HEK293 (cell line): ENCODE measurements at regions not wholly inside any gene's neighbourhood (a gene's known extent, or its start where the extent isn't known, plus 50 kb on each side); places are given as distances from the start of the nearest gene placed in this dataset.

Source experiments
- CTCF ChIA-PET: fragments of 350-600 bp; formaldehyde crosslinking; extraction: SDS; loops from one replicate; lab custom pipeline; 2021; ENCODE audit warnings: antibody characterized with exemption; lab: Yijun Ruan, JAX
- POLR2A ChIA-PET: fragments of 300-600 bp; formaldehyde crosslinking; extraction: SDS; loops from one replicate; lab custom pipeline; 2020; ENCODE audit warnings: antibody characterized with exemption, inconsistent platforms; lab: Yijun Ruan, JAX
- H3K27ac ChIP-seq: fragments of 200-500 bp; sonication (Bioruptor generic); 2 replicates; pipeline ENCODE4 v1.5.1; 2014; ENCODE audit warnings: low read depth, low read length, control low read depth, inconsistent platforms; ENCODE audit errors: extremely low read depth
- H3K36me3 ChIP-seq, 2 experiments: fragments of 200-500 bp in 1 of 2; sonication (Bioruptor generic) in 1 of 2; 1 replicate in 1 of 2; 2 replicates in 1 of 2; pipeline ENCODE4 v1.5.1; 2014 to 2017; ENCODE audit warnings: inconsistent platforms in 2 of 2, low read length in 2 of 2; ENCODE audit not compliant: control insufficient read depth in 2 of 2, insufficient read depth in 1 of 2
- H3K4me1 ChIP-seq: fragments of 200-500 bp; sonication (Bioruptor generic); 2 replicates; pipeline ENCODE4 v1.5.1; 2014; ENCODE audit warnings: mild to moderate bottlenecking, low read length, inconsistent platforms; ENCODE audit not compliant: control insufficient read depth, insufficient read depth
- H3K4me3 ChIP-seq: 2 replicates; pipeline ENCODE4 v1.5.1; 2011; ENCODE audit warnings: low read depth, mild to moderate bottlenecking, control low read depth, low read length, moderate library complexity
- H3K9me3 ChIP-seq: fragments of 200-500 bp; sonication (Bioruptor generic); 2 replicates; pipeline ENCODE4 v1.5.1; 2014; ENCODE audit warnings: low read depth, low read length, inconsistent platforms; ENCODE audit not compliant: control insufficient read depth, insufficient read depth
- BCL11A ChIP-seq: fragments of 450-650 bp; formaldehyde crosslinking; IDR thresholded peaks from 2 replicates; pipeline ENCODE4 v1.5.1; 2016; ENCODE audit warnings: low read depth, missing biosample characterization, missing genetic modification characterization
- GLI2 ChIP-seq: fragments of 450-650 bp; formaldehyde crosslinking; IDR thresholded peaks from 2 replicates; pipeline ENCODE4; 2017; ENCODE audit warnings: missing biosample characterization, missing genetic modification characterization, low read depth, borderline replicate concordance
- GLI4 ChIP-seq: fragments of 450-650 bp; formaldehyde crosslinking; IDR thresholded peaks from 2 replicates; pipeline ENCODE4 v1.5.1; 2016; ENCODE audit warnings: missing biosample characterization, missing genetic modification characterization
- GLIS2 ChIP-seq: fragments of 450-650 bp; formaldehyde crosslinking; IDR thresholded peaks from 2 replicates; pipeline ENCODE4 v1.5.1; 2016; ENCODE audit warnings: missing biosample characterization, missing genetic modification characterization
- KLF9 ChIP-seq: fragments of 450-650 bp; formaldehyde crosslinking; IDR thresholded peaks from 2 replicates; pipeline ENCODE4 v1.5.1; 2016; ENCODE audit warnings: missing biosample characterization, missing genetic modification characterization, low read depth
- PBX3 ChIP-seq: sonication (generic); formaldehyde crosslinking; IDR thresholded peaks from 2 replicates; pipeline ENCODE4 v1.8.1; 2022; ENCODE audit warnings: mild to moderate bottlenecking, moderate library complexity, missing genetic modification reagents
- YY1 ChIP-seq: fragments of 450-650 bp; formaldehyde crosslinking; IDR thresholded peaks from 2 replicates; pipeline ENCODE4 v1.5.1; 2018; ENCODE audit warnings: missing biosample characterization, missing genetic modification characterization
- ZBTB20 ChIP-seq: fragments of 450-650 bp; formaldehyde crosslinking; IDR thresholded peaks from 2 replicates; pipeline ENCODE4 v1.5.1; 2016; ENCODE audit warnings: missing biosample characterization, missing genetic modification characterization
- ZFP37 ChIP-seq: fragments of 450-650 bp; formaldehyde crosslinking; IDR thresholded peaks from 2 replicates; pipeline ENCODE4 v1.5.1; 2016; ENCODE audit warnings: missing biosample characterization, missing genetic modification characterization
- ZNF140 ChIP-seq: fragments of 450-650 bp; formaldehyde crosslinking; IDR thresholded peaks from 2 replicates; pipeline ENCODE4 v1.5.1; 2016; ENCODE audit warnings: missing biosample characterization, missing genetic modification characterization
- ZNF174 ChIP-seq: fragments of 450-650 bp; formaldehyde crosslinking; IDR thresholded peaks from 2 replicates; pipeline ENCODE4 v1.5.0; 2017; ENCODE audit warnings: missing biosample characterization, mild to moderate bottlenecking, missing genetic modification characterization
- ZNF223 ChIP-seq: fragments of 450-650 bp; formaldehyde crosslinking; IDR thresholded peaks from 2 replicates; pipeline ENCODE4 v1.5.1; 2016; ENCODE audit warnings: missing biosample characterization, missing genetic modification characterization
- ZNF350 ChIP-seq: fragments of 450-650 bp; formaldehyde crosslinking; IDR thresholded peaks from 2 replicates; pipeline ENCODE4 v1.5.0; 2017; ENCODE audit warnings: missing biosample characterization, mild to moderate bottlenecking, missing genetic modification characterization
- ZNF394 ChIP-seq: fragments of 450-650 bp; formaldehyde crosslinking; IDR thresholded peaks from 2 replicates; pipeline ENCODE4 v1.5.1; 2016; ENCODE audit warnings: missing biosample characterization, missing genetic modification characterization, mild to moderate bottlenecking, moderate library complexity, borderline replicate concordance
- ZNF433 ChIP-seq: fragments of 450-650 bp; formaldehyde crosslinking; IDR thresholded peaks from 2 replicates; pipeline ENCODE4 v1.5.1; 2016; ENCODE audit warnings: missing biosample characterization, missing genetic modification characterization, low read depth
- ZNF473 ChIP-seq: fragments of 450-650 bp; formaldehyde crosslinking; IDR thresholded peaks from 2 replicates; pipeline ENCODE4 v1.5.1; 2017; ENCODE audit warnings: missing biosample characterization, missing genetic modification characterization
- ZNF501 ChIP-seq: fragments of 450-650 bp; formaldehyde crosslinking; IDR thresholded peaks from 2 replicates; pipeline ENCODE4 v1.5.1; 2016; ENCODE audit warnings: missing biosample characterization, missing genetic modification characterization
- ZNF629 ChIP-seq: fragments of 450-650 bp; formaldehyde crosslinking; IDR thresholded peaks from 2 replicates; pipeline ENCODE4 v1.5.1; 2017; ENCODE audit warnings: missing biosample characterization, missing genetic modification characterization
- ZNF658 ChIP-seq: fragments of 450-650 bp; formaldehyde crosslinking; IDR thresholded peaks from 2 replicates; pipeline ENCODE4; 2016; ENCODE audit warnings: missing biosample characterization, missing genetic modification characterization
- ZNF664 ChIP-seq: fragments of 450-650 bp; formaldehyde crosslinking; IDR thresholded peaks from 2 replicates; pipeline ENCODE4 v1.5.1; 2016; ENCODE audit warnings: missing biosample characterization, missing genetic modification characterization
- ZNF677 ChIP-seq: fragments of 450-650 bp; IDR thresholded peaks from 2 replicates; pipeline ENCODE4 v1.5.0; 2018; ENCODE audit warnings: missing biosample characterization, mild to moderate bottlenecking, missing genetic modification characterization, moderate library complexity
- ZNF747 ChIP-seq: fragments of 450-650 bp; formaldehyde crosslinking; IDR thresholded peaks from 2 replicates; pipeline ENCODE4 v1.5.1; 2016; ENCODE audit warnings: missing biosample characterization, missing genetic modification characterization
- ZNF792 ChIP-seq: fragments of 450-650 bp; formaldehyde crosslinking; IDR thresholded peaks from 2 replicates; pipeline ENCODE4 v1.5.1; 2016; ENCODE audit warnings: missing biosample characterization, missing genetic modification characterization
- ZNF830 ChIP-seq: fragments of 450-650 bp; IDR thresholded peaks from 2 replicates; pipeline ENCODE4 v1.5.0; 2018; ENCODE audit warnings: missing biosample characterization, missing genetic modification characterization, low read depth, mild to moderate bottlenecking, moderate library complexity
- TF ChIP-seq, protein P1 (sequence below): fragments of 450-650 bp; formaldehyde crosslinking; IDR thresholded peaks from 2 replicates; pipeline ENCODE4 v1.5.1; 2016; ENCODE audit warnings: missing biosample characterization, missing genetic modification characterization
- TF ChIP-seq, protein P2 (sequence below): fragments of 450-650 bp; IDR thresholded peaks from 2 replicates; pipeline ENCODE4 v1.5.1; 2018; ENCODE audit warnings: missing biosample characterization, mild to moderate bottlenecking, missing genetic modification characterization
- TF ChIP-seq, protein P3 (sequence below): fragments of 450-650 bp; formaldehyde crosslinking; IDR thresholded peaks from 2 replicates; pipeline ENCODE4 v1.5.1; 2016; ENCODE audit warnings: missing biosample characterization, missing genetic modification characterization

- TF ChIP-seq, protein P1, sequence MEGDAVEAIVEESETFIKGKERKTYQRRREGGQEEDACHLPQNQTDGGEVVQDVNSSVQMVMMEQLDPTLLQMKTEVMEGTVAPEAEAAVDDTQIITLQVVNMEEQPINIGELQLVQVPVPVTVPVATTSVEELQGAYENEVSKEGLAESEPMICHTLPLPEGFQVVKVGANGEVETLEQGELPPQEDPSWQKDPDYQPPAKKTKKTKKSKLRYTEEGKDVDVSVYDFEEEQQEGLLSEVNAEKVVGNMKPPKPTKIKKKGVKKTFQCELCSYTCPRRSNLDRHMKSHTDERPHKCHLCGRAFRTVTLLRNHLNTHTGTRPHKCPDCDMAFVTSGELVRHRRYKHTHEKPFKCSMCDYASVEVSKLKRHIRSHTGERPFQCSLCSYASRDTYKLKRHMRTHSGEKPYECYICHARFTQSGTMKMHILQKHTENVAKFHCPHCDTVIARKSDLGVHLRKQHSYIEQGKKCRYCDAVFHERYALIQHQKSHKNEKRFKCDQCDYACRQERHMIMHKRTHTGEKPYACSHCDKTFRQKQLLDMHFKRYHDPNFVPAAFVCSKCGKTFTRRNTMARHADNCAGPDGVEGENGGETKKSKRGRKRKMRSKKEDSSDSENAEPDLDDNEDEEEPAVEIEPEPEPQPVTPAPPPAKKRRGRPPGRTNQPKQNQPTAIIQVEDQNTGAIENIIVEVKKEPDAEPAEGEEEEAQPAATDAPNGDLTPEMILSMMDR (tag by site-specific recombination): no peak
- no peak for TF ChIP-seq ZNF223 (tag by site-specific recombination)
- no peak for TF ChIP-seq ZNF747
- TF ChIP-seq ZNF174 (tag by site-specific recombination): no peak
- no peak for TF ChIP-seq GLIS2 (tag by site-specific recombination)
- TF ChIP-seq, protein P2, sequence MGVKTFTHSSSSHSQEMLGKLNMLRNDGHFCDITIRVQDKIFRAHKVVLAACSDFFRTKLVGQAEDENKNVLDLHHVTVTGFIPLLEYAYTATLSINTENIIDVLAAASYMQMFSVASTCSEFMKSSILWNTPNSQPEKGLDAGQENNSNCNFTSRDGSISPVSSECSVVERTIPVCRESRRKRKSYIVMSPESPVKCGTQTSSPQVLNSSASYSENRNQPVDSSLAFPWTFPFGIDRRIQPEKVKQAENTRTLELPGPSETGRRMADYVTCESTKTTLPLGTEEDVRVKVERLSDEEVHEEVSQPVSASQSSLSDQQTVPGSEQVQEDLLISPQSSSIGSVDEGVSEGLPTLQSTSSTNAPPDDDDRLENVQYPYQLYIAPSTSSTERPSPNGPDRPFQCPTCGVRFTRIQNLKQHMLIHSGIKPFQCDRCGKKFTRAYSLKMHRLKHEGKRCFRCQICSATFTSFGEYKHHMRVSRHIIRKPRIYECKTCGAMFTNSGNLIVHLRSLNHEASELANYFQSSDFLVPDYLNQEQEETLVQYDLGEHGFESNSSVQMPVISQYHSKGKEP (tag by site-specific recombination): no peak
- no peak for TF ChIP-seq ZNF677
- TF ChIP-seq GLI2 (tag by site-specific recombination): no peak
- no peak for TF ChIP-seq YY1
- TF ChIP-seq ZNF350 (tag by site-specific recombination): no peak
- no peak for TF ChIP-seq ZNF629 (tag by site-specific recombination)
- TF ChIP-seq ZNF473 (tag by site-specific recombination): no peak
- TF ChIP-seq ZNF830: no peak
- TF ChIP-seq ZFP37 (tag by site-specific recombination): no peak
- no peak for TF ChIP-seq ZBTB20 (tag by site-specific recombination)
- TF ChIP-seq ZNF501 (tag by site-specific recombination): no peak
- no peak overlapping the region for H3K4me3 ChIP-seq
- ChIA-PET POLR2A (no interaction called here), CTCF (interaction anchor here (1.0 kb wide), 1 partner anchor 18 kb away, joined by 5 read pairs; no protein-coding TSS in a partner anchor)
- no peaks in the 10 kb centered on the region for H3K36me3 ChIP-seq
- no peaks in the 10 kb centered on the region for H3K4me1 ChIP-seq
- no peak overlapping the region for H3K27ac ChIP-seq
- no peaks in the 10 kb centered on the region for H3K9me3 ChIP-seq
Measured at GRCh38 chr16:63672493-63672892, 1449.4 kb downstream of the CDH11 start.

DNA sequence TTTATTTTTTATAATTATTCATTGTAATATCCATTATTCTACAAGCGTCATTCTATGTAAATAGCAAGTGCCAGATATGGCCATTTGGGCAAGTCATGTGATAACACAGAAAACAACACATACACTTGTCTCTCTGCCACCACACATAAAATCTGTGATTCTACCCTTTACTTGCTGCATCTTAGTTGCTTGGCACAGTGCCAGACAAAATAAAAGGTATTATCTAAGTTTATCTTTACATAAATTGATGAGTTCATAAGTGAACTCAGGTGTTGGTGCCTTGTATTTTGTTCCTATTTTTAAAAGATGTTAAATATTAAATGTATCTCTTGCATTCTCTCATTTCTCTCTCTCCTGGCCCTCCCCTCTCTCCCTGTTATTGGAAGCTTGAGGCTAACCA is 1458.7 kb downstream of the CDH11 start:
- Histone ChIP-seq H3K36me3 (no peaks in the 10 kb centered on the region), H3K4me1 (no peaks in the 10 kb centered on the region), H3K9me3 (no peaks in the 10 kb centered on the region), H3K4me3 (no peak overlapping the region), H3K27ac (no peak overlapping the region)
- no peak for TF ChIP-seq ZNF664 (tag by site-specific recombination)
- ChIA-PET CTCF (no interaction called here), POLR2A (no interaction called here)

GRCh38 chr16:63655846-63656245 is 1466.0 kb downstream of the CDH11 start:
- no peaks in the 10 kb centered on the region for H3K4me1 ChIP-seq
- no peak overlapping the region for H3K27ac ChIP-seq
- CTCF ChIA-PET: no interaction called here
- no peaks in the 10 kb centered on the region for H3K36me3 ChIP-seq
- H3K4me3 ChIP-seq: no peak overlapping the region
- POLR2A ChIA-PET: no interaction called here
- no peaks in the 10 kb centered on the region for H3K9me3 ChIP-seq
- no peak for TF ChIP-seq ZNF792 (tag by site-specific recombination)
- no peak for TF ChIP-seq ZNF658 (tag by site-specific recombination)
- TF ChIP-seq ZNF433: no peak
- TF ChIP-seq PBX3 (CRISPR knock-in tag): no peak
- TF ChIP-seq KLF9: no peak
- TF ChIP-seq, protein P3, sequence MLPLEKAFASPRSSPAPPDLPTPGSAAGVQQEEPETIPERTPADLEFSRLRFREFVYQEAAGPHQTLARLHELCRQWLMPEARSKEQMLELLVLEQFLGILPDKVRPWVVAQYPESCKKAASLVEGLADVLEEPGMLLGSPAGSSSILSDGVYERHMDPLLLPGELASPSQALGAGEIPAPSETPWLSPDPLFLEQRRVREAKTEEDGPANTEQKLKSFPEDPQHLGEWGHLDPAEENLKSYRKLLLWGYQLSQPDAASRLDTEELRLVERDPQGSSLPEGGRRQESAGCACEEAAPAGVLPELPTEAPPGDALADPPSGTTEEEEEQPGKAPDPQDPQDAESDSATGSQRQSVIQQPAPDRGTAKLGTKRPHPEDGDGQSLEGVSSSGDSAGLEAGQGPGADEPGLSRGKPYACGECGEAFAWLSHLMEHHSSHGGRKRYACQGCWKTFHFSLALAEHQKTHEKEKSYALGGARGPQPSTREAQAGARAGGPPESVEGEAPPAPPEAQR (tag by site-specific recombination): no peak
- TF ChIP-seq ZNF140: no peak
- TF ChIP-seq GLI4 (tag by site-specific recombination): no peak
- no peak for TF ChIP-seq ZNF394 (tag by site-specific recombination)
- TF ChIP-seq BCL11A: no peak
